Thyroid gland (tissue), 4 donors: ENCODE measurements at regions not wholly inside any gene's neighbourhood (a gene's known extent, or its start where the extent isn't known, plus 50 kb on each side); places are given as distances from the start of the nearest gene placed in this dataset.

Experiments used
- POLR2A ChIP-seq, 2 donors: fragments of 450-650 bp; IDR thresholded peaks; one replicate each; pipeline ENCODE4 v1.6.1; 2017; ENCODE audit warnings: antibody characterized with exemption in 2 of 2, mild to moderate bottlenecking in 2 of 2, moderate library complexity in 1 of 2
- TF ChIP-seq, protein P1 (sequence below), 6 experiments: fragments of 200-600 bp in 3 of 6; fragments of 450-650 bp in 3 of 6; sonication (generic) in 3 of 6; IDR thresholded peaks; one replicate each; pipeline ENCODE4 v1.5.1; 2016 to 2019; ENCODE audit warnings: antibody characterized with exemption in 6 of 6, mild to moderate bottlenecking in 2 of 6, inconsistent platforms in 1 of 6, moderate library complexity in 1 of 6

DNA sequence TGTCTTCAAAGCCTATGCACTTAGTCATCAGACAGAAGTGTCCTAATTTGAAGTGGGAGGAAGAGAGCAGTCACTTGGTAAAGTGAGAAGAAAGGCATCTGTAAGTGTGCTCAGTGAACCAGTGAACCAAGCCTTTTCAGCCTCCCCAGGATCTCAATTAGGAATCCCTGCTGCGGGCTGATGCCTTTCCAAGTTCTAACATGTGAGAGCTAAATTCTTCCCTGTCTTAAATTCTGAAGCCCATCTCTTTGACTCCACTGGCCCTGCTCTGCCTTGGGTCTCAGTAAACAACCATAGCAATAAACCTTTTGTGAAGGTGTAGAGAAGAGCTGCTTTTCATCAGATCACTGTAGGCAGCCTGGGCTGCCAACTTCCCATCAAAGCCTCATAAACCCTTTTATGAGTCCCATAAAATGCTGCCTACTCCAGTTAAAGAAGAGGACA lies 701.2 kb upstream of the LCORL start:
- TF ChIP-seq, protein P1, sequence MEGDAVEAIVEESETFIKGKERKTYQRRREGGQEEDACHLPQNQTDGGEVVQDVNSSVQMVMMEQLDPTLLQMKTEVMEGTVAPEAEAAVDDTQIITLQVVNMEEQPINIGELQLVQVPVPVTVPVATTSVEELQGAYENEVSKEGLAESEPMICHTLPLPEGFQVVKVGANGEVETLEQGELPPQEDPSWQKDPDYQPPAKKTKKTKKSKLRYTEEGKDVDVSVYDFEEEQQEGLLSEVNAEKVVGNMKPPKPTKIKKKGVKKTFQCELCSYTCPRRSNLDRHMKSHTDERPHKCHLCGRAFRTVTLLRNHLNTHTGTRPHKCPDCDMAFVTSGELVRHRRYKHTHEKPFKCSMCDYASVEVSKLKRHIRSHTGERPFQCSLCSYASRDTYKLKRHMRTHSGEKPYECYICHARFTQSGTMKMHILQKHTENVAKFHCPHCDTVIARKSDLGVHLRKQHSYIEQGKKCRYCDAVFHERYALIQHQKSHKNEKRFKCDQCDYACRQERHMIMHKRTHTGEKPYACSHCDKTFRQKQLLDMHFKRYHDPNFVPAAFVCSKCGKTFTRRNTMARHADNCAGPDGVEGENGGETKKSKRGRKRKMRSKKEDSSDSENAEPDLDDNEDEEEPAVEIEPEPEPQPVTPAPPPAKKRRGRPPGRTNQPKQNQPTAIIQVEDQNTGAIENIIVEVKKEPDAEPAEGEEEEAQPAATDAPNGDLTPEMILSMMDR (IDR thresholded peaks at IDR 0.05): no peak
- no peak for TF ChIP-seq POLR2A (IDR thresholded peaks at IDR 0.05)
